WTC11 (cell line): ENCODE measurements at regions not wholly inside any gene's neighbourhood (a gene's known extent, or its start where the extent isn't known, plus 50 kb on each side); places are given as distances from the start of the nearest gene placed in this dataset.

Experiments used
- ATAC-seq: fragments of 200-7000 bp; cut with Tn5 transposase; 2 replicates; pipeline ENCODE4 v1.10.0; 2021; ENCODE audit warnings: mild to moderate bottlenecking, moderate library complexity
- CTCF ChIA-PET: fragments of 300-600 bp; sonication (Branson Sonifier 250); formaldehyde crosslinking; loops from one replicate; lab custom pipeline; 2021; ENCODE audit warnings: antibody characterized with exemption; lab: Charles Lee
- POLR2A ChIA-PET: fragments of 350-600 bp; sonication (Branson Sonifier 250); formaldehyde crosslinking; loops from one replicate; lab custom pipeline; 2021; ENCODE audit warnings: antibody characterized with exemption; lab: Charles Lee
- DNase-seq: peaks from one replicate; pipeline ENCODE4 v3.0.0; 2021; ENCODE audit warnings: low spot score
- H3K27ac Mint-ChIP-seq: 2 replicates; pipeline ENCODE4 v1.8.0; 2021; ENCODE audit warnings: mixed read lengths
- H3K27me3 Mint-ChIP-seq: 2 replicates; pipeline ENCODE4 v1.8.0; 2021; ENCODE audit warnings: low read depth, mild to moderate bottlenecking, moderate library complexity, mixed read lengths
- H3K36me3 Mint-ChIP-seq: 2 replicates; pipeline ENCODE4 v1.8.0; 2021; ENCODE audit warnings: mixed read lengths
- H3K4me1 Mint-ChIP-seq: 2 replicates; pipeline ENCODE4 v1.8.0; 2022; ENCODE audit warnings: mixed read lengths
- H3K4me3 Mint-ChIP-seq: 2 replicates; pipeline ENCODE4 v1.8.0; 2021; ENCODE audit warnings: mild to moderate bottlenecking, moderate library complexity, mixed read lengths
- H3K9me3 Mint-ChIP-seq: 2 replicates; pipeline ENCODE4 v1.8.0; 2021; ENCODE audit warnings: mixed read lengths
- CBFB ChIP-seq: sonication (generic); formaldehyde crosslinking; IDR thresholded peaks from 2 replicates; pipeline ENCODE4 v1.8.1; 2022; ENCODE audit warnings: mild to moderate bottlenecking, low read depth, missing genetic modification reagents
- EMX1 ChIP-seq: fragments of 250-450 bp; sonication (Bioruptor Pico); IDR thresholded peaks from 2 replicates; pipeline ENCODE4 v1.8.0; 2021; ENCODE audit warnings: mild to moderate bottlenecking
- GRHL2 ChIP-seq: fragments of 250-450 bp; sonication (Bioruptor Pico); IDR thresholded peaks from 2 replicates; pipeline ENCODE4 v1.8.0; 2022; ENCODE audit warnings: mild to moderate bottlenecking, moderate library complexity; ENCODE audit not compliant: insufficient replicate concordance, severe bottlenecking
- MLX ChIP-seq: sonication (generic); formaldehyde crosslinking; IDR thresholded peaks from 2 replicates; pipeline ENCODE4 v1.8.1; 2023; ENCODE audit warnings: mild to moderate bottlenecking, missing genetic modification reagents, moderate library complexity
- MXD4 ChIP-seq: fragments of 250-450 bp; sonication (Bioruptor Pico); IDR thresholded peaks from 2 replicates; pipeline ENCODE4 v1.8.0; 2021; ENCODE audit warnings: mild to moderate bottlenecking, moderate library complexity, borderline replicate concordance
- MYBL2 ChIP-seq: sonication (generic); formaldehyde crosslinking; IDR thresholded peaks from 2 replicates; pipeline ENCODE4 v1.8.1; 2023; ENCODE audit warnings: mild to moderate bottlenecking, moderate library complexity, missing genetic modification reagents
- NR1H2 ChIP-seq: sonication (generic); formaldehyde crosslinking; IDR thresholded peaks from 2 replicates; pipeline ENCODE4 v1.9.0; 2021; ENCODE audit warnings: mild to moderate bottlenecking, moderate library complexity, missing genetic modification reagents
- NR3C1 ChIP-seq: sonication (generic); formaldehyde crosslinking; conservative IDR thresholded peaks from 2 replicates; pipeline ENCODE4 v1.8.1; 2023; ENCODE audit warnings: low read depth, mild to moderate bottlenecking, missing genetic modification reagents
- TEAD1 ChIP-seq: sonication (generic); formaldehyde crosslinking; IDR thresholded peaks from 2 replicates; pipeline ENCODE4 v1.8.0; 2022; ENCODE audit warnings: mild to moderate bottlenecking, missing genetic modification reagents
- TP53 ChIP-seq: sonication (generic); formaldehyde crosslinking; IDR thresholded peaks from 2 replicates; pipeline ENCODE4 v1.8.1; 2023; ENCODE audit warnings: mild to moderate bottlenecking, missing genetic modification reagents
- ZMAT4 ChIP-seq: fragments of 250-450 bp; sonication (Bioruptor Pico); IDR thresholded peaks from 2 replicates; pipeline ENCODE4 v1.9.0; 2021; ENCODE audit warnings: mild to moderate bottlenecking
- ZNF416 ChIP-seq: fragments of 250-450 bp; sonication (Bioruptor Pico); IDR thresholded peaks from 2 replicates; pipeline ENCODE4 v1.9.0; 2021; ENCODE audit warnings: mild to moderate bottlenecking, inconsistent platforms
- ZNF512 ChIP-seq: sonication (generic); formaldehyde crosslinking; IDR thresholded peaks from 2 replicates; pipeline ENCODE4 v1.8.1; 2022; ENCODE audit warnings: missing genetic modification reagents, borderline replicate concordance
- TF ChIP-seq, protein P1 (sequence below): sonication (generic); formaldehyde crosslinking; IDR thresholded peaks from 2 replicates; pipeline ENCODE4 v1.8.0; 2023; ENCODE audit warnings: mild to moderate bottlenecking, missing genetic modification reagents
- TF ChIP-seq, protein P2 (sequence below): sonication (generic); formaldehyde crosslinking; IDR thresholded peaks from 2 replicates; pipeline ENCODE4 v1.8.0; 2023; ENCODE audit warnings: missing genetic modification reagents, mild to moderate bottlenecking, borderline replicate concordance

- TF ChIP-seq ZNF512 (CRISPR knock-in tag) (no peak), TP53 (no peak), GRHL2 (CRISPR knock-in tag) (no peak), EMX1 (CRISPR knock-in tag) (no peak), TEAD1 (CRISPR knock-in tag) (no peak), ZMAT4 (CRISPR knock-in tag) (no peak), NR3C1 (no peak)
- TF ChIP-seq, protein P1, sequence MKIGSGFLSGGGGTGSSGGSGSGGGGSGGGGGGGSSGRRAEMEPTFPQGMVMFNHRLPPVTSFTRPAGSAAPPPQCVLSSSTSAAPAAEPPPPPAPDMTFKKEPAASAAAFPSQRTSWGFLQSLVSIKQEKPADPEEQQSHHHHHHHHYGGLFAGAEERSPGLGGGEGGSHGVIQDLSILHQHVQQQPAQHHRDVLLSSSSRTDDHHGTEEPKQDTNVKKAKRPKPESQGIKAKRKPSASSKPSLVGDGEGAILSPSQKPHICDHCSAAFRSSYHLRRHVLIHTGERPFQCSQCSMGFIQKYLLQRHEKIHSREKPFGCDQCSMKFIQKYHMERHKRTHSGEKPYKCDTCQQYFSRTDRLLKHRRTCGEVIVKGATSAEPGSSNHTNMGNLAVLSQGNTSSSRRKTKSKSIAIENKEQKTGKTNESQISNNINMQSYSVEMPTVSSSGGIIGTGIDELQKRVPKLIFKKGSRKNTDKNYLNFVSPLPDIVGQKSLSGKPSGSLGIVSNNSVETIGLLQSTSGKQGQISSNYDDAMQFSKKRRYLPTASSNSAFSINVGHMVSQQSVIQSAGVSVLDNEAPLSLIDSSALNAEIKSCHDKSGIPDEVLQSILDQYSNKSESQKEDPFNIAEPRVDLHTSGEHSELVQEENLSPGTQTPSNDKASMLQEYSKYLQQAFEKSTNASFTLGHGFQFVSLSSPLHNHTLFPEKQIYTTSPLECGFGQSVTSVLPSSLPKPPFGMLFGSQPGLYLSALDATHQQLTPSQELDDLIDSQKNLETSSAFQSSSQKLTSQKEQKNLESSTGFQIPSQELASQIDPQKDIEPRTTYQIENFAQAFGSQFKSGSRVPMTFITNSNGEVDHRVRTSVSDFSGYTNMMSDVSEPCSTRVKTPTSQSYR (CRISPR knock-in tag): no peak
Measured at GRCh38 chr5:18961234-18961633, 1026.8 kb downstream of the CDH18 start (continued).

DNA sequence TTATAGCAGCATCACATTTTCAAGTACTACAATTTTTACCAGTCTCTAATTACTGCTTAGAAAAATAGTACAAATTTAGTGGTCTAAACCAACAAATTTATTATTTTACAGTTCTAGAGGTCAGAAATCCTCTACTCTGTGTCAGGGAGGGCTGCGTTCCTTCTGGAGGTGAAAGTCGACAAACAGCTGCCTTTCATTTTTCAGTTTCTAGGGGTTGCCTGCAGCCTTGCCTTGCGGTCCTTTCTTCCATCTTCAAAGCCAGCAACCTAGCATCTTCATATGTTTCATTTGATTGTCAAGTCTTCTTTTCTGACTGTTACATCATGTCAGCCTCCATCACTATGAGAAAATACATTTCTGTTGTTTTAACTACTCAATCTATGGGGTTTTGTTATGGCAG, 1022.1 kb downstream of the CDH18 start:
- no peak for TF ChIP-seq NR1H2 (CRISPR knock-in tag)
- no peak for TF ChIP-seq MLX (CRISPR knock-in tag)
- no peak for TF ChIP-seq MXD4 (CRISPR knock-in tag)
- TF ChIP-seq ZNF416: no peak
- no peak for TF ChIP-seq ZMAT4 (CRISPR knock-in tag)
- POLR2A ChIA-PET: no interaction called here
- Mint-ChIP-seq H3K27me3 (no peaks in the 10 kb centered on the region), H3K4me3 (no peak overlapping the region), H3K4me1 (no peaks in the 10 kb centered on the region), H3K9me3 (no peaks in the 10 kb centered on the region), H3K36me3 (no peaks in the 10 kb centered on the region), H3K27ac (no peak overlapping the region)
- CTCF ChIA-PET: no interaction called here
- ATAC-seq (no peak), DNase-seq (no peak)

DNA sequence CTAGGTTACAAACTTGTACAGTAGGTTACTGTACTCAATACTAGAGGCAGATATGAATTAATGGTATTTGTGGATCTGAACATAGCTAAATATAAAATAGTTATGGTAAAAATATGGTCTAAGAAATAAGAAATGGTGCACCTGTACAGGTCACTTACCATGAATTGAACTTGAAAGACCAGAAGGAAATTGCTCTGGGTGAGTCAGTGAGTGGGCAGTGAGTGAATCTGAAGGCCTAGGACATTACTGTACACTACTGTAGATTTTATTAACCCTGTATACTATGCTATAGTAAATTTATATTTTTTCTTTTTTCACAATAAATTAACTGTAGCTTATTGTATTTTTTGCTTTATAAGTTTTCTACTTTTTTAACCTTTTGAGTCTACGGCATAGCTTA, 1020.4 kb downstream of the CDH18 start:
- CTCF ChIA-PET: no interaction called here
- Mint-ChIP-seq H3K4me3 (no peak overlapping the region), H3K9me3 (no peaks in the 10 kb centered on the region)
- TF ChIP-seq CBFB (CRISPR knock-in tag): no peak
- TF ChIP-seq, protein P2, sequence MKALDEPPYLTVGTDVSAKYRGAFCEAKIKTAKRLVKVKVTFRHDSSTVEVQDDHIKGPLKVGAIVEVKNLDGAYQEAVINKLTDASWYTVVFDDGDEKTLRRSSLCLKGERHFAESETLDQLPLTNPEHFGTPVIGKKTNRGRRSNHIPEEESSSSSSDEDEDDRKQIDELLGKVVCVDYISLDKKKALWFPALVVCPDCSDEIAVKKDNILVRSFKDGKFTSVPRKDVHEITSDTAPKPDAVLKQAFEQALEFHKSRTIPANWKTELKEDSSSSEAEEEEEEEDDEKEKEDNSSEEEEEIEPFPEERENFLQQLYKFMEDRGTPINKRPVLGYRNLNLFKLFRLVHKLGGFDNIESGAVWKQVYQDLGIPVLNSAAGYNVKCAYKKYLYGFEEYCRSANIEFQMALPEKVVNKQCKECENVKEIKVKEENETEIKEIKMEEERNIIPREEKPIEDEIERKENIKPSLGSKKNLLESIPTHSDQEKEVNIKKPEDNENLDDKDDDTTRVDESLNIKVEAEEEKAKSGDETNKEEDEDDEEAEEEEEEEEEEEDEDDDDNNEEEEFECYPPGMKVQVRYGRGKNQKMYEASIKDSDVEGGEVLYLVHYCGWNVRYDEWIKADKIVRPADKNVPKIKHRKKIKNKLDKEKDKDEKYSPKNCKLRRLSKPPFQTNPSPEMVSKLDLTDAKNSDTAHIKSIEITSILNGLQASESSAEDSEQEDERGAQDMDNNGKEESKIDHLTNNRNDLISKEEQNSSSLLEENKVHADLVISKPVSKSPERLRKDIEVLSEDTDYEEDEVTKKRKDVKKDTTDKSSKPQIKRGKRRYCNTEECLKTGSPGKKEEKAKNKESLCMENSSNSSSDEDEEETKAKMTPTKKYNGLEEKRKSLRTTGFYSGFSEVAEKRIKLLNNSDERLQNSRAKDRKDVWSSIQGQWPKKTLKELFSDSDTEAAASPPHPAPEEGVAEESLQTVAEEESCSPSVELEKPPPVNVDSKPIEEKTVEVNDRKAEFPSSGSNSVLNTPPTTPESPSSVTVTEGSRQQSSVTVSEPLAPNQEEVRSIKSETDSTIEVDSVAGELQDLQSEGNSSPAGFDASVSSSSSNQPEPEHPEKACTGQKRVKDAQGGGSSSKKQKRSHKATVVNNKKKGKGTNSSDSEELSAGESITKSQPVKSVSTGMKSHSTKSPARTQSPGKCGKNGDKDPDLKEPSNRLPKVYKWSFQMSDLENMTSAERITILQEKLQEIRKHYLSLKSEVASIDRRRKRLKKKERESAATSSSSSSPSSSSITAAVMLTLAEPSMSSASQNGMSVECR (CRISPR knock-in tag): no peak
- no peak for TF ChIP-seq MYBL2 (CRISPR knock-in tag)
- TF ChIP-seq, all 79 proteins: peak for 0
- Mint-ChIP-seq H3K27ac (no peak overlapping the region), H3K27me3 (no peaks in the 10 kb centered on the region), H3K36me3 (no peaks in the 10 kb centered on the region), H3K4me1 (peaks cover 6% of the 10 kb centered on the region)
- POLR2A ChIA-PET: interaction anchor here (0.6 kb wide), 1 partner anchor 434 kb away, joined by 3 read pairs; no protein-coding TSS in a partner anchor
- no peak for ATAC-seq
- DNase-seq: no peak
